ENCODE measurements at regions not wholly inside any gene's neighbourhood (a gene's known extent, or its start where the extent isn't known, plus 50 kb on each side); places are given as distances from the start of the nearest gene placed in this dataset.

- in situ Hi-C loops (cut with MboI) (no loop called here), intact Hi-C loops (cut with micrococcal nuclease) (no loop called here)
- H3K36me3 ChIP-seq (ENCODE audit: control insufficient read depth, insufficient read depth, low read length), result no peaks in the 10 kb centered on the region
- H4K20me1 ChIP-seq (replicated peaks; ENCODE audit: control insufficient read depth, insufficient read depth, low read length), result no peaks in the 10 kb centered on the region
- ChIA-PET POLR2A (no interaction called here), CTCF (ENCODE audit: low intra/inter-chr PET ratio) (no interaction called here)
- H3K4me2 ChIP-seq (ENCODE audit: insufficient read depth, low read length), result no peak overlapping the region
- no peaks in the 10 kb centered on the region for H3K9me1 ChIP-seq (ENCODE audit: control insufficient read depth, insufficient read depth, low read length)
- FAIRE-seq (no peak), ATAC-seq (no peak), DNase-seq (ENCODE audit: extremely low read depth in 1 of 4, low spot score in 3 of 4) (no peak)
- no peaks in the 10 kb centered on the region for H3K4me1 ChIP-seq (replicated peaks in 1 of 2; ENCODE audit: control insufficient read depth in 2 of 2, insufficient read depth in 2 of 2, low read length in 2 of 2)
- WGBS (ENCODE audit: insufficient coverage, low coverage, missing lambda C conversion rate), result 0% methylated on average over 4 of the region's 4 CpGs
- no peaks in the 10 kb centered on the region for H3K27me3 ChIP-seq (ENCODE audit: control insufficient read depth in 2 of 2, insufficient read depth in 2 of 2, low read length in 2 of 2)
- H3K79me2 ChIP-seq (ENCODE audit: control insufficient read depth, insufficient read depth, low read length), result no peaks in the 10 kb centered on the region
- no peaks in the 10 kb centered on the region; the same call in 1 of the 2 replicates for H3K9me3 ChIP-seq (replicated peaks; ENCODE audit: control insufficient read depth, insufficient read depth, low read depth, low read length)
- H3K27ac ChIP-seq (ENCODE audit: extremely low read depth, low read depth, low read length), result no peak overlapping the region
- no TSS peak for BruUV-seq (replicated peaks)
- H2AFZ ChIP-seq (ENCODE audit: low read depth, low read length), result no peak overlapping the region
- H3K9ac ChIP-seq (ENCODE audit: insufficient read depth in 1 of 2, low read depth in 2 of 2, low read length in 2 of 2), result no peak overlapping the region
- H3K4me3 ChIP-seq, result no peak overlapping the region
- no peak for TF ChIP-seq CXXC5 (CRISPR knock-in tag; IDR thresholded peaks at IDR 0.05)
- TF ChIP-seq GTF3C2 (IDR thresholded peaks at IDR 0.05; ENCODE audit: borderline replicate concordance, extremely low read depth, insufficient read length), result no peak
- no peak for TF ChIP-seq TSHZ1 (CRISPR knock-in tag; IDR thresholded peaks at IDR 0.05)
- TF ChIP-seq ETV5 (CRISPR knock-in tag; IDR thresholded peaks at IDR 0.05; ENCODE audit: low read depth), result no peak
- TF ChIP-seq MITF (IDR thresholded peaks at IDR 0.05), result no peak
- TF ChIP-seq ZBTB33 (CRISPR knock-in tag; IDR thresholded peaks at IDR 0.05), result no peak
- TF ChIP-seq FOXA3 (CRISPR knock-in tag; conservative IDR thresholded peaks at IDR 0.05 in 1 of 2, IDR thresholded peaks at IDR 0.05 in 1 of 2), result no peak
- no peak for TF ChIP-seq ZNF512 (tag; IDR thresholded peaks at IDR 0.05)
- no peak for TF ChIP-seq KDM1A (IDR thresholded peaks at IDR 0.05)
Measured at GRCh38 chr5:17895288-17896033, 261.2 kb downstream of the TAF11L14 start.
